ENCODE measurements at regions not wholly inside any gene's neighbourhood (a gene's known extent, or its start where the extent isn't known, plus 50 kb on each side); places are given as distances from the start of the nearest gene placed in this dataset.

- no peak overlapping the region for H3K4me3 ChIP-seq (ENCODE audit: low read depth, low read length)
- H3K27me3 ChIP-seq (ENCODE audit: control insufficient read depth, insufficient read depth, low read length), result no peaks in the 10 kb centered on the region
- TF ChIP-seq CTCF (IDR thresholded peaks at IDR 0.05; ENCODE audit: insufficient read depth, low read depth, low read length), result no peak
- POLR2A ChIA-PET, result no interaction called here
- CTCF ChIA-PET, result interaction anchor here (0.7 kb wide), 1 partner anchor 56 kb away, joined by 3 read pairs; no protein-coding TSS in a partner anchor
- no peaks in the 10 kb centered on the region for H3K36me3 ChIP-seq (ENCODE audit: control insufficient read depth, insufficient read depth, low read length)
- no peak for DNase-seq (ENCODE audit: low read depth)
Observed at GRCh38 chr4:175871774-175872405, 59.8 kb upstream of the GPM6A start.

- DNase-seq (ENCODE audit: low read depth), result no peak
- CTCF ChIA-PET, result no interaction called here
- POLR2A ChIA-PET, result no interaction called here
- Histone ChIP-seq H3K27me3 (ENCODE audit: control insufficient read depth, insufficient read depth, low read length) (no peaks in the 10 kb centered on the region), H3K4me3 (ENCODE audit: low read depth, low read length) (no peak overlapping the region), H3K36me3 (ENCODE audit: control insufficient read depth, insufficient read depth, low read length) (no peaks in the 10 kb centered on the region)
- TF ChIP-seq CTCF (IDR thresholded peaks at IDR 0.05; ENCODE audit: insufficient read depth, low read depth, low read length), result no peak
Observed at GRCh38 chr4:175873707-175874106, 61.6 kb upstream of the GPM6A start.

- ChIA-PET POLR2A (no interaction called here), CTCF (no interaction called here)
- DNase-seq (ENCODE audit: low read depth), result no peak
- no peaks in the 10 kb centered on the region for H3K27me3 ChIP-seq (ENCODE audit: control insufficient read depth, insufficient read depth, low read length)
- no peak for TF ChIP-seq CTCF (IDR thresholded peaks at IDR 0.05; ENCODE audit: insufficient read depth, low read depth, low read length)
- no peaks in the 10 kb centered on the region for H3K36me3 ChIP-seq (ENCODE audit: control insufficient read depth, insufficient read depth, low read length)
- no peak overlapping the region for H3K4me3 ChIP-seq (ENCODE audit: low read depth, low read length)
Observed at GRCh38 chr4:175874306-175874705, 62.2 kb upstream of the GPM6A start.

- no peak for DNase-seq (ENCODE audit: low read depth)
- TF ChIP-seq CTCF (IDR thresholded peaks at IDR 0.05; ENCODE audit: insufficient read depth, low read depth, low read length), result no peak
Observed at GRCh38 chr4:175875993-175876771, 64.1 kb upstream of the GPM6A start.

GRCh38 chr4:175882891-175883290, 70.8 kb upstream of the GPM6A start:
- POLR2A ChIA-PET, result no interaction called here

More at GRCh38 chr4:175875993-175876771, 64.1 kb upstream of the GPM6A start:
- Histone ChIP-seq H3K36me3 (ENCODE audit: control insufficient read depth, insufficient read depth, low read length) (no peaks in the 10 kb centered on the region), H3K27me3 (ENCODE audit: control insufficient read depth, insufficient read depth, low read length) (no peaks in the 10 kb centered on the region), H3K4me3 (ENCODE audit: low read depth, low read length) (no peak overlapping the region)
- ChIA-PET CTCF (no interaction called here), POLR2A (no interaction called here)

More at GRCh38 chr4:175882891-175883290, 70.8 kb upstream of the GPM6A start:
- no peak for TF ChIP-seq CTCF (IDR thresholded peaks at IDR 0.05; ENCODE audit: insufficient read depth, low read depth, low read length)
- no peak overlapping the region for H3K4me3 ChIP-seq (ENCODE audit: low read depth, low read length)
- no peaks in the 10 kb centered on the region for H3K36me3 ChIP-seq (ENCODE audit: control insufficient read depth, insufficient read depth, low read length)
- H3K27me3 ChIP-seq (ENCODE audit: control insufficient read depth, insufficient read depth, low read length), result no peaks in the 10 kb centered on the region
- CTCF ChIA-PET, result interaction anchor here (1.1 kb wide), 1 partner anchor 8 kb away, joined by 3 read pairs; no protein-coding TSS in a partner anchor
- no peak for DNase-seq (ENCODE audit: low read depth)

Measured in BJ (cell line).